GM12864 (cell line): ENCODE measurements at regions not wholly inside any gene's neighbourhood (a gene's known extent, or its start where the extent isn't known, plus 50 kb on each side); places are given as distances from the start of the nearest gene placed in this dataset.

ENCODE experiments used
- DNase-seq: peaks from one replicate; pipeline ENCODE4 v3.0.0-alpha.2; 2011; ENCODE audit warnings: low read depth
- H3K4me3 ChIP-seq: 2 replicates; pipeline ENCODE4 v1.5.1; 2011; ENCODE audit warnings: mild to moderate bottlenecking, low read depth, low read length, control low read depth
- TF ChIP-seq, protein P1 (sequence below): IDR thresholded peaks from 2 replicates; pipeline ENCODE4 v1.5.1; 2011; ENCODE audit warnings: low read depth, mild to moderate bottlenecking, moderate library complexity, low read length, control low read depth, inconsistent platforms; ENCODE audit errors: missing control alignments

DNA sequence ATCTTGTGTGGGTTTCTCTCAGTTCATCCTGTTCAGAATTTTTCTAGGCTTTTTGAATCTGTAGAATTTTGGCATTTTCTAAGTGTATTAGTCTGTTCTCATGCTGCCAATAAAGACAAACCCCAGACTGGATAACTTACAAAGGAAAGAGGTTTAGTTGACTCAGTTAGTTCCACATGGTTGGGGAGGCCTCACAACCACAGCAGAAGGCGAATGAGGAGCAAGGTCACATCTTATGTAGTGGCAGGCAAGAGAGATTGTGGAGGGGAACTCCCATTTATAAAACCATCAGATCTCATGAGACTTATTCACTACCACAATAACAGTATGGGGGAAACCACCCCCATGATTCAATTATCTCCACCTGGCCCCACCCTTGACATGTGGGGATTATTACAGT is 199.2 kb downstream of the ST6GAL2 start:
- TF ChIP-seq, protein P1, sequence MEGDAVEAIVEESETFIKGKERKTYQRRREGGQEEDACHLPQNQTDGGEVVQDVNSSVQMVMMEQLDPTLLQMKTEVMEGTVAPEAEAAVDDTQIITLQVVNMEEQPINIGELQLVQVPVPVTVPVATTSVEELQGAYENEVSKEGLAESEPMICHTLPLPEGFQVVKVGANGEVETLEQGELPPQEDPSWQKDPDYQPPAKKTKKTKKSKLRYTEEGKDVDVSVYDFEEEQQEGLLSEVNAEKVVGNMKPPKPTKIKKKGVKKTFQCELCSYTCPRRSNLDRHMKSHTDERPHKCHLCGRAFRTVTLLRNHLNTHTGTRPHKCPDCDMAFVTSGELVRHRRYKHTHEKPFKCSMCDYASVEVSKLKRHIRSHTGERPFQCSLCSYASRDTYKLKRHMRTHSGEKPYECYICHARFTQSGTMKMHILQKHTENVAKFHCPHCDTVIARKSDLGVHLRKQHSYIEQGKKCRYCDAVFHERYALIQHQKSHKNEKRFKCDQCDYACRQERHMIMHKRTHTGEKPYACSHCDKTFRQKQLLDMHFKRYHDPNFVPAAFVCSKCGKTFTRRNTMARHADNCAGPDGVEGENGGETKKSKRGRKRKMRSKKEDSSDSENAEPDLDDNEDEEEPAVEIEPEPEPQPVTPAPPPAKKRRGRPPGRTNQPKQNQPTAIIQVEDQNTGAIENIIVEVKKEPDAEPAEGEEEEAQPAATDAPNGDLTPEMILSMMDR: no peak
- no peak for DNase-seq
- H3K4me3 ChIP-seq: no peak overlapping the region

- H3K4me3 ChIP-seq: no peak overlapping the region
- no peak for DNase-seq
- TF ChIP-seq, protein P1: no peak
These were observed 190.9 kb downstream of the ST6GAL2 start for GRCh38 chr2:106694964-106695470.

- no peak for DNase-seq
- H3K4me3 ChIP-seq: no peak overlapping the region
- TF ChIP-seq, protein P1: no peak
These were observed 190.0 kb downstream of the ST6GAL2 start for GRCh38 chr2:106695919-106696318.

GRCh38 chr2:106700616-106701015 is 185.4 kb downstream of the ST6GAL2 start:
- H3K4me3 ChIP-seq: no peak overlapping the region
- DNase-seq: no peak
- TF ChIP-seq, protein P1: no peak

GRCh38 chr2:106701203-106702022 is 184.6 kb downstream of the ST6GAL2 start:
- H3K4me3 ChIP-seq: no peak overlapping the region
- DNase-seq: no peak
- TF ChIP-seq, protein P1: no peak

GRCh38 chr2:106703161-106703560 is 182.8 kb downstream of the ST6GAL2 start:
- no peak for DNase-seq
- TF ChIP-seq, protein P1: no peak

GRCh38 chr2:106704798-106705197 is 181.2 kb downstream of the ST6GAL2 start:
- DNase-seq: no peak
- TF ChIP-seq, protein P1: no peak
- no peak overlapping the region for H3K4me3 ChIP-seq

More at GRCh38 chr2:106703161-106703560, 182.8 kb downstream of the ST6GAL2 start:
- no peak overlapping the region for H3K4me3 ChIP-seq
